ENCODE measurements at regions not wholly inside any gene's neighbourhood (a gene's known extent, or its start where the extent isn't known, plus 50 kb on each side); places are given as distances from the start of the nearest gene placed in this dataset.

GRCh38 chr3:182305881-182306665 lies 487.2 kb upstream of the ATP11B start:
- TF ChIP-seq EZH2 (IDR thresholded peaks at IDR 0.05; ENCODE audit: borderline replicate concordance, low read length): no peak
- TF ChIP-seq CTCF (IDR thresholded peaks at IDR 0.05; ENCODE audit: low read length): no peak
- Histone ChIP-seq H3K27ac (ENCODE audit: low read depth, low read length, poor library complexity, severe bottlenecking) (no peak overlapping the region), H3K9ac (ENCODE audit: low read length) (no peak overlapping the region), H3K9me2 (ENCODE audit: low read depth, low read length) (no peaks in the 10 kb centered on the region), H4K20me1 (ENCODE audit: insufficient read depth, low read length) (no peaks in the 10 kb centered on the region), H3K4me3 (ENCODE audit: low read depth, low read length, poor library complexity, severe bottlenecking) (no peak overlapping the region), H3K36me3 (ENCODE audit: insufficient read depth, low read length) (no peaks in the 10 kb centered on the region), H3K4me2 (ENCODE audit: low read length) (no peak overlapping the region), H3F3A (ENCODE audit: insufficient read depth, low read length) (no peaks in the 10 kb centered on the region), H3K79me2 (ENCODE audit: insufficient read depth, low read length) (no peaks in the 10 kb centered on the region), H3K4me1 (ENCODE audit: insufficient read depth, low read length, severe bottlenecking) (no peaks in the 10 kb centered on the region), H3K27me3 (ENCODE audit: insufficient read depth, low read length) (no peaks in the 10 kb centered on the region), H3K9me3 (ENCODE audit: low read length) (no peaks in the 10 kb centered on the region), H2AFZ (ENCODE audit: low read length) (no peak overlapping the region)

- Histone ChIP-seq H3K4me2 (ENCODE audit: low read length) (no peak overlapping the region), H3K4me1 (ENCODE audit: insufficient read depth, low read length, severe bottlenecking) (no peaks in the 10 kb centered on the region), H3K4me3 (ENCODE audit: low read depth, low read length, poor library complexity, severe bottlenecking) (no peak overlapping the region), H3K9me2 (ENCODE audit: low read depth, low read length) (no peaks in the 10 kb centered on the region), H3K36me3 (ENCODE audit: insufficient read depth, low read length) (no peaks in the 10 kb centered on the region), H3K79me2 (ENCODE audit: insufficient read depth, low read length) (no peaks in the 10 kb centered on the region), H3K27me3 (ENCODE audit: insufficient read depth, low read length) (no peaks in the 10 kb centered on the region), H3F3A (ENCODE audit: insufficient read depth, low read length) (no peaks in the 10 kb centered on the region), H3K9me3 (ENCODE audit: low read length) (no peaks in the 10 kb centered on the region), H3K9ac (ENCODE audit: low read length) (no peak overlapping the region), H2AFZ (ENCODE audit: low read length) (no peak overlapping the region), H4K20me1 (ENCODE audit: insufficient read depth, low read length) (no peaks in the 10 kb centered on the region), H3K27ac (ENCODE audit: low read depth, low read length, poor library complexity, severe bottlenecking) (no peak overlapping the region)
- no peak for TF ChIP-seq CTCF (IDR thresholded peaks at IDR 0.05; ENCODE audit: low read length)
- no peak for TF ChIP-seq EZH2 (IDR thresholded peaks at IDR 0.05; ENCODE audit: borderline replicate concordance, low read length)
These were observed 485.0 kb upstream of the ATP11B start for GRCh38 chr3:182308328-182308727.

- H3K4me2 ChIP-seq (ENCODE audit: low read length): no peak overlapping the region
- TF ChIP-seq EZH2 (IDR thresholded peaks at IDR 0.05; ENCODE audit: borderline replicate concordance, low read length): no peak
- TF ChIP-seq CTCF (IDR thresholded peaks at IDR 0.05; ENCODE audit: low read length): no peak
- no peaks in the 10 kb centered on the region for H3K27me3 ChIP-seq (ENCODE audit: insufficient read depth, low read length)
- no peaks in the 10 kb centered on the region for H3F3A ChIP-seq (ENCODE audit: insufficient read depth, low read length)
- no peaks in the 10 kb centered on the region for H4K20me1 ChIP-seq (ENCODE audit: insufficient read depth, low read length)
- no peaks in the 10 kb centered on the region for H3K9me2 ChIP-seq (ENCODE audit: low read depth, low read length)
- no peaks in the 10 kb centered on the region for H3K79me2 ChIP-seq (ENCODE audit: insufficient read depth, low read length)
- H3K4me3 ChIP-seq (ENCODE audit: low read depth, low read length, poor library complexity, severe bottlenecking): no peak overlapping the region
- no peaks in the 10 kb centered on the region for H3K4me1 ChIP-seq (ENCODE audit: insufficient read depth, low read length, severe bottlenecking)
- H3K36me3 ChIP-seq (ENCODE audit: insufficient read depth, low read length): no peaks in the 10 kb centered on the region
- no peaks in the 10 kb centered on the region for H3K9me3 ChIP-seq (ENCODE audit: low read length)
- no peak overlapping the region for H2AFZ ChIP-seq (ENCODE audit: low read length)
- no peak overlapping the region for H3K9ac ChIP-seq (ENCODE audit: low read length)
- no peak overlapping the region for H3K27ac ChIP-seq (ENCODE audit: low read depth, low read length, poor library complexity, severe bottlenecking)
These were observed 484.2 kb upstream of the ATP11B start for GRCh38 chr3:182309120-182309519.

All from OCI-LY1 (cell line).